NCI-H524 treated with DMSO at 0.1 percent for 48 hours (cell line): ENCODE measurements at regions not wholly inside any gene's neighbourhood (a gene's known extent, or its start where the extent isn't known, plus 50 kb on each side); places are given as distances from the start of the nearest gene placed in this dataset.

Source experiments
- DNase-seq: peaks from one replicate; lab custom pipeline; 2025; lab: John Stamatoyannopoulos, UW

GRCh38 chr11:19519912-19520641 lies 192.6 kb upstream of the NAV2 start:
- no peak for DNase-seq

- no peak for DNase-seq
Observed at GRCh38 chr11:19519353-19519752, 193.3 kb upstream of the NAV2 start.

- DNase-seq: no peak
Observed at GRCh38 chr11:19513253-19513652, 199.4 kb upstream of the NAV2 start.

- no peak for DNase-seq
Observed at GRCh38 chr11:19512618-19513017, 200.0 kb upstream of the NAV2 start.

GRCh38 chr11:19511413-19512183 lies 201.0 kb upstream of the NAV2 start:
- no peak for DNase-seq

GRCh38 chr11:19511066-19511412 lies 201.6 kb upstream of the NAV2 start:
- DNase-seq: no peak

GRCh38 chr11:19510468-19510867 lies 202.2 kb upstream of the NAV2 start:
- no peak for DNase-seq

GRCh38 chr11:19509215-19509614 lies 203.4 kb upstream of the NAV2 start:
- DNase-seq: no peak

- no peak for DNase-seq
Observed at GRCh38 chr11:19508165-19508564, 204.5 kb upstream of the NAV2 start.

- peak; percentile 17 for DNase-seq
Observed at GRCh38 chr11:19506816-19507486, 205.7 kb upstream of the NAV2 start.

- no peak for DNase-seq
Observed at GRCh38 chr11:19502691-19503253, 209.9 kb upstream of the NAV2 start.

- no peak for DNase-seq
Observed at GRCh38 chr11:19501631-19502030, 211.0 kb upstream of the NAV2 start.

- no peak for DNase-seq
Observed at GRCh38 chr11:19499999-19500398, 212.6 kb upstream of the NAV2 start.

- DNase-seq: no peak
Observed at GRCh38 chr11:19499026-19499669, 213.5 kb upstream of the NAV2 start.

GRCh38 chr11:19493446-19494213 lies 219.0 kb upstream of the NAV2 start:
- peak; percentile 81 for DNase-seq

GRCh38 chr11:19482319-19483100 lies 230.1 kb upstream of the NAV2 start:
- no peak for DNase-seq

GRCh38 chr11:19480540-19480939 lies 232.1 kb upstream of the NAV2 start:
- no peak for DNase-seq

- DNase-seq: no peak
Observed at GRCh38 chr11:19478891-19479290, 233.7 kb upstream of the NAV2 start.

- DNase-seq: no peak
Observed at GRCh38 chr11:19474954-19475721, 234.4 kb upstream of the E2F8 start.

- DNase-seq: no peak
Observed at GRCh38 chr11:19474211-19474610, 233.5 kb upstream of the E2F8 start.
